ENCODE measurements at regions not wholly inside any gene's neighbourhood (a gene's known extent, or its start where the extent isn't known, plus 50 kb on each side); places are given as distances from the start of the nearest gene placed in this dataset.
"Not testable (repeated sequence)": the region's sequence is repeated elsewhere in the genome, so short reads cannot be mapped to it uniquely, and the experiment has no call there.

GRCh38 chr1:83435336-83435735 is 563.6 kb downstream of the TTLL7 start:
- FAIRE-seq; H3K27me3 ChIP-seq (replicated peaks in 1 of 2; ENCODE audit: control insufficient read depth in 2 of 2, insufficient read depth in 2 of 2, low read length in 1 of 2); DNase-seq (ENCODE audit: low read depth, low spot score); H3K9me3 ChIP-seq (replicated peaks; ENCODE audit: control insufficient read depth, insufficient read depth, low read length); in situ Hi-C loops (cut with MboI); POLR2A ChIA-PET; H3K4me3 ChIP-seq; H3K4me1 ChIP-seq (ENCODE audit: control insufficient read depth, insufficient read depth, low read length); H2AFZ ChIP-seq (ENCODE audit: control insufficient read depth, low read depth, low read length); BruUV-seq (replicated peaks); H4K20me1 ChIP-seq (ENCODE audit: control insufficient read depth, insufficient read depth); H3K36me3 ChIP-seq (ENCODE audit: control insufficient read depth in 2 of 2, insufficient read depth in 2 of 2, low read length in 1 of 2); H3K27ac ChIP-seq (ENCODE audit: control insufficient read depth, insufficient read depth); intact Hi-C loops (cut with micrococcal nuclease; ENCODE audit: unreplicated experiment); H3K9ac ChIP-seq (ENCODE audit: control insufficient read depth, insufficient read depth, low read length); H3K79me2 ChIP-seq (ENCODE audit: control insufficient read depth, insufficient read depth, low read length); H3K4me2 ChIP-seq (ENCODE audit: control insufficient read depth, insufficient read depth); ATAC-seq; CTCF ChIA-PET; SMC1A ChIA-PET (ENCODE audit: uncharacterized antibody, unreplicated experiment); RAD21 ChIA-PET (ENCODE audit: unreplicated experiment): not testable (repeated sequence)
- WGBS (ENCODE audit: insufficient coverage, insufficient replicate concordance, low lambda C conversion rate, missing lambda C conversion rate) = 66% methylated on average over 2 of the region's 2 CpGs

DNA sequence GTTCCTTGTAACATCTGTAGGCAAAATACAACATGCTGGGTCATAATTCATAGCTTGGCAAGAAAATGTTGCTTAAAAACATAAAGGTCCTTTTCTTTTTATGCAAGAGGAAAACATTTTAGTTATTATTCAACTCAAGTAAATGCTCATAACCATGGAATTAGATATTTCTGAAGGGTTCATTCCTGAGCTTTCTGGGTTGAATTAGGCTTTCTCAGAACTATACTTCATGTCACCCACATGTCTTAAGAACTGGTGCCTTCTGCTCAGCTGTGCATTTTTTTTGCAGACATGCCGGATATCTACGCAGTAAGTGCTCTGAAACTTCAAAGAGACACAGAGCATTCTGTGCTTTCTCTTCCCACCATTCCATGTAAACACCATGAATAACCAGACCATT is 571.4 kb downstream of the TTLL7 start:
- H3K9ac ChIP-seq (ENCODE audit: control insufficient read depth, insufficient read depth, low read length); ATAC-seq; H3K4me3 ChIP-seq; intact Hi-C loops (cut with micrococcal nuclease; ENCODE audit: unreplicated experiment); CTCF ChIA-PET; H3K27ac ChIP-seq (ENCODE audit: control insufficient read depth, insufficient read depth); H3K9me3 ChIP-seq (replicated peaks; ENCODE audit: control insufficient read depth, insufficient read depth, low read length); BruUV-seq (replicated peaks); H3K4me1 ChIP-seq (ENCODE audit: control insufficient read depth, insufficient read depth, low read length); DNase-seq (ENCODE audit: low read depth, low spot score); H2AFZ ChIP-seq (ENCODE audit: control insufficient read depth, low read depth, low read length); H3K4me2 ChIP-seq (ENCODE audit: control insufficient read depth, insufficient read depth); POLR2A ChIA-PET; H3K27me3 ChIP-seq (replicated peaks in 1 of 2; ENCODE audit: control insufficient read depth in 2 of 2, insufficient read depth in 2 of 2, low read length in 1 of 2); H4K20me1 ChIP-seq (ENCODE audit: control insufficient read depth, insufficient read depth); in situ Hi-C loops (cut with MboI); SMC1A ChIA-PET (ENCODE audit: uncharacterized antibody, unreplicated experiment); FAIRE-seq; H3K36me3 ChIP-seq (ENCODE audit: control insufficient read depth in 2 of 2, insufficient read depth in 2 of 2, low read length in 1 of 2); RAD21 ChIA-PET (ENCODE audit: unreplicated experiment); H3K79me2 ChIP-seq (ENCODE audit: control insufficient read depth, insufficient read depth, low read length): not testable (repeated sequence)
- 94% methylated on average over 2 of the region's 2 CpGs for WGBS (ENCODE audit: insufficient coverage, insufficient replicate concordance, low lambda C conversion rate, missing lambda C conversion rate)

- H3K79me2 ChIP-seq (ENCODE audit: control insufficient read depth, insufficient read depth, low read length); ATAC-seq; H3K4me3 ChIP-seq; BruUV-seq (replicated peaks); H3K9me3 ChIP-seq (replicated peaks; ENCODE audit: control insufficient read depth, insufficient read depth, low read length); H2AFZ ChIP-seq (ENCODE audit: control insufficient read depth, low read depth, low read length); RAD21 ChIA-PET (ENCODE audit: unreplicated experiment); SMC1A ChIA-PET (ENCODE audit: uncharacterized antibody, unreplicated experiment); DNase-seq (ENCODE audit: low read depth, low spot score); H3K36me3 ChIP-seq (ENCODE audit: control insufficient read depth in 2 of 2, insufficient read depth in 2 of 2, low read length in 1 of 2); FAIRE-seq; H3K9ac ChIP-seq (ENCODE audit: control insufficient read depth, insufficient read depth, low read length); in situ Hi-C loops (cut with MboI); POLR2A ChIA-PET; H3K4me2 ChIP-seq (ENCODE audit: control insufficient read depth, insufficient read depth); H3K4me1 ChIP-seq (ENCODE audit: control insufficient read depth, insufficient read depth, low read length); intact Hi-C loops (cut with micrococcal nuclease; ENCODE audit: unreplicated experiment); H3K27me3 ChIP-seq (replicated peaks in 1 of 2; ENCODE audit: control insufficient read depth in 2 of 2, insufficient read depth in 2 of 2, low read length in 1 of 2); H4K20me1 ChIP-seq (ENCODE audit: control insufficient read depth, insufficient read depth); H3K27ac ChIP-seq (ENCODE audit: control insufficient read depth, insufficient read depth): not testable (repeated sequence)
- 65% methylated on average over 6 of the region's 6 CpGs for WGBS (ENCODE audit: insufficient coverage, insufficient replicate concordance, low lambda C conversion rate, missing lambda C conversion rate)
- CTCF ChIA-PET = interaction anchor here (0.6 kb wide), 1 partner anchor 762 kb away, joined by 3 read pairs; no protein-coding TSS in a partner anchor
These were observed 575.5 kb downstream of the TTLL7 start for GRCh38 chr1:83423382-83423781.
